ENCODE measurements at regions not wholly inside any gene's neighbourhood (a gene's known extent, or its start where the extent isn't known, plus 50 kb on each side); places are given as distances from the start of the nearest gene placed in this dataset.
A peak's percentile ranks its signal among the peaks of the same experiment; 100 is the strongest.
"Not testable (repeated sequence)": the region's sequence is repeated elsewhere in the genome, so short reads cannot be mapped to it uniquely, and the experiment has no call there.

GRCh38 chr11:81959341-81959740 is 774.3 kb downstream of the FAM181B start:
- no peak for DNase-seq
- intact Hi-C loops (cut with DNase I) = no loop called here

- DNase-seq; intact Hi-C loops (cut with DNase I): not testable (repeated sequence)
These were observed 779.4 kb downstream of the FAM181B start for GRCh38 chr11:81954301-81954700.

GRCh38 chr11:81946831-81947230 is 786.8 kb downstream of the FAM181B start:
- intact Hi-C loops (cut with DNase I) = no loop called here
- DNase-seq = no peak

GRCh38 chr11:81942646-81943045 is 791.0 kb downstream of the FAM181B start:
- DNase-seq = no peak
- intact Hi-C loops (cut with DNase I) = no loop called here

- intact Hi-C loops (cut with DNase I) = no loop called here
- DNase-seq = no peak
These were observed 791.7 kb downstream of the FAM181B start for GRCh38 chr11:81941998-81942397.

- intact Hi-C loops (cut with DNase I) = no loop called here
- DNase-seq = no peak
These were observed 801.4 kb downstream of the FAM181B start for GRCh38 chr11:81932303-81932702.

- DNase-seq = no peak
- intact Hi-C loops (cut with DNase I) = no loop called here
These were observed 813.5 kb downstream of the FAM181B start for GRCh38 chr11:81920205-81920604.

- no peak for DNase-seq
- intact Hi-C loops (cut with DNase I) = no loop called here
These were observed 817.2 kb downstream of the FAM181B start for GRCh38 chr11:81916451-81916850.

GRCh38 chr11:81915045-81915444 is 818.6 kb downstream of the FAM181B start:
- DNase-seq = no peak
- intact Hi-C loops (cut with DNase I) = no loop called here

- DNase-seq = no peak
- intact Hi-C loops (cut with DNase I) = no loop called here
These were observed 819.9 kb downstream of the FAM181B start for GRCh38 chr11:81913793-81914192.

GRCh38 chr11:81907996-81908395 is 825.7 kb downstream of the FAM181B start:
- intact Hi-C loops (cut with DNase I) = no loop called here

GRCh38 chr11:81899156-81899555 is 834.5 kb downstream of the FAM181B start:
- intact Hi-C loops (cut with DNase I) = no loop called here

More at GRCh38 chr11:81907996-81908395, 825.7 kb downstream of the FAM181B start:
- no peak for DNase-seq

GRCh38 chr11:81897639-81898038 is 836.0 kb downstream of the FAM181B start:
- peak in 1 of 42 donors; percentile 6 for DNase-seq
- intact Hi-C loops (cut with DNase I) = no loop called here

More at GRCh38 chr11:81899156-81899555, 834.5 kb downstream of the FAM181B start:
- no peak for DNase-seq

GRCh38 chr11:81895258-81895657 is 838.4 kb downstream of the FAM181B start:
- intact Hi-C loops (cut with DNase I) = no loop called here
- no peak for DNase-seq

- intact Hi-C loops (cut with DNase I) = no loop called here
- peak in 1 of 42 donors; percentile 8 for DNase-seq
These were observed 840.7 kb downstream of the FAM181B start for GRCh38 chr11:81892770-81893635.

GRCh38 chr11:81888391-81888790 is 845.3 kb downstream of the FAM181B start:
- no peak for DNase-seq

GRCh38 chr11:81887671-81888070 is 846.0 kb downstream of the FAM181B start:
- intact Hi-C loops (cut with DNase I) = no loop called here
- DNase-seq = no peak

More at GRCh38 chr11:81888391-81888790, 845.3 kb downstream of the FAM181B start:
- intact Hi-C loops (cut with DNase I) = no loop called here

- DNase-seq = no peak
- intact Hi-C loops (cut with DNase I) = no loop called here
These were observed 847.1 kb downstream of the FAM181B start for GRCh38 chr11:81886406-81887075.

GRCh38 chr11:81874635-81875034 is 859.0 kb downstream of the FAM181B start:
- no peak for DNase-seq
- intact Hi-C loops (cut with DNase I) = no loop called here

GRCh38 chr11:81870815-81871214 is 862.8 kb downstream of the FAM181B start:
- intact Hi-C loops (cut with DNase I) = no loop called here
- DNase-seq = no peak

GRCh38 chr11:81870066-81870412 is 863.6 kb downstream of the FAM181B start:
- no peak for DNase-seq
- intact Hi-C loops (cut with DNase I) = no loop called here

Measured in head of caudate nucleus (tissue), 42 donors.